GM23338 (cell line): ENCODE measurements at regions not wholly inside any gene's neighbourhood (a gene's known extent, or its start where the extent isn't known, plus 50 kb on each side); places are given as distances from the start of the nearest gene placed in this dataset.

Experiments
- ATAC-seq: fragments of 200-7000 bp; cut with Tn5 transposase; 3 replicates; pipeline ENCODE4 v1.9.1; 2020
- DNase-seq: peaks from one replicate; pipeline ENCODE4 v3.0.0-alpha.2; 2015; ENCODE audit warnings: low spot score
- H2AFZ ChIP-seq: fragments of 200-600 bp; sonication (generic); 2 replicates; pipeline ENCODE4 v1.8.0; 2016; ENCODE audit warnings: antibody characterized with exemption, mild to moderate bottlenecking, moderate library complexity
- H3F3A ChIP-seq: fragments of 200-600 bp; sonication (generic); replicated peaks from 2 replicates; pipeline ENCODE4 v1.8.0; 2017; ENCODE audit warnings: antibody characterized with exemption, mixed run types, low read depth
- H3K27ac ChIP-seq: fragments of 200-600 bp; sonication (generic); 2 replicates; pipeline ENCODE4 v1.6.1; 2016; ENCODE audit warnings: low read depth
- H3K27me3 ChIP-seq: fragments of 200-600 bp; sonication (generic); 2 replicates; pipeline ENCODE4 v1.8.0; 2016; ENCODE audit warnings: mild to moderate bottlenecking, mixed run types, moderate library complexity; ENCODE audit not compliant: insufficient read depth
- H3K36me3 ChIP-seq: fragments of 200-600 bp; sonication (generic); 2 replicates; pipeline ENCODE4 v1.8.0; 2016; ENCODE audit warnings: mild to moderate bottlenecking; ENCODE audit not compliant: insufficient read depth
- H3K4me1 ChIP-seq: fragments of 200-600 bp; sonication (generic); 2 replicates; pipeline ENCODE4 v1.8.0; 2016; ENCODE audit warnings: mild to moderate bottlenecking, moderate library complexity; ENCODE audit not compliant: insufficient read depth
- H3K4me2 ChIP-seq: fragments of 200-600 bp; sonication (generic); 2 replicates; pipeline ENCODE4 v1.7.1; 2017; ENCODE audit warnings: mixed run types
- H3K4me3 ChIP-seq: fragments of 200-600 bp; sonication (generic); 2 replicates; pipeline ENCODE4 v1.6.1; 2016; ENCODE audit warnings: mixed run types
- H3K79me2 ChIP-seq: fragments of 200-600 bp; sonication (generic); replicated peaks from 2 replicates; pipeline ENCODE4 v1.8.0; 2017; ENCODE audit warnings: mild to moderate bottlenecking; ENCODE audit not compliant: insufficient read depth
- H3K9me2 ChIP-seq: fragments of 200-600 bp; sonication (generic); 2 replicates; pipeline ENCODE4 v1.8.0; 2017; ENCODE audit not compliant: insufficient read depth
- H4K20me1 ChIP-seq: fragments of 200-600 bp; sonication (generic); replicated peaks from 2 replicates; pipeline ENCODE4 v1.8.0; 2017; ENCODE audit warnings: mild to moderate bottlenecking; ENCODE audit not compliant: insufficient read depth
- H3K27ac Mint-ChIP-seq: 2 replicates; pipeline ENCODE4 v1.8.0; 2020; ENCODE audit warnings: inconsistent platforms, mild to moderate bottlenecking, moderate library complexity, mixed read lengths
- H3K27me3 Mint-ChIP-seq: 3 replicates; pipeline ENCODE4 v1.8.0; 2022; ENCODE audit warnings: low read depth, mild to moderate bottlenecking, moderate library complexity, mixed read lengths, inconsistent platforms; ENCODE audit not compliant: insufficient read depth, poor library complexity
- H3K36me3 Mint-ChIP-seq: 3 replicates; pipeline ENCODE4 v1.8.0; 2021; ENCODE audit warnings: low read depth, mild to moderate bottlenecking, inconsistent platforms, moderate library complexity, mixed read lengths
- H3K4me1 Mint-ChIP-seq: 3 replicates; pipeline ENCODE4 v1.8.0; 2020; ENCODE audit warnings: mild to moderate bottlenecking, inconsistent platforms, mixed read lengths
- H3K4me3 Mint-ChIP-seq: 3 replicates; pipeline ENCODE4 v1.8.0; 2021; ENCODE audit warnings: moderate library complexity, mild to moderate bottlenecking, inconsistent platforms, mixed read lengths
- H3K9me3 Mint-ChIP-seq: 3 replicates; pipeline ENCODE4 v1.8.0; 2020; ENCODE audit warnings: moderate library complexity, mild to moderate bottlenecking, inconsistent platforms, mixed read lengths
- CREB1 ChIP-seq: fragments of 250-450 bp; sonication (Bioruptor Pico); IDR thresholded peaks from 2 replicates; pipeline ENCODE4 v1.5.0; 2020; ENCODE audit warnings: low read depth, mild to moderate bottlenecking, moderate library complexity
- CTCF ChIP-seq, 2 experiments: fragments of 200-600 bp in 1 of 2; sonication (generic) in 1 of 2; conservative IDR thresholded peaks; 2 replicates each; pipeline versions ENCODE4 v1.5.1 to v1.6.1; 2016 to 2017; ENCODE audit warnings: antibody characterized with exemption in 2 of 2, low read depth in 2 of 2, mild to moderate bottlenecking in 2 of 2, moderate library complexity in 1 of 2
- ETS1 ChIP-seq: IDR thresholded peaks from 2 replicates; pipeline ENCODE4 v1.6.1; 2016; ENCODE audit warnings: antibody characterized with exemption
- EZH2 ChIP-seq: fragments of 200-600 bp; sonication (generic); IDR thresholded peaks from one replicate; pipeline ENCODE4 v1.8.0; 2017; ENCODE audit warnings: antibody characterized with exemption, mild to moderate bottlenecking, low read depth; ENCODE audit not compliant: unreplicated experiment
- EZH2phosphoT487 ChIP-seq: fragments of 200-600 bp; sonication (generic); IDR thresholded peaks from one replicate; pipeline ENCODE4 v1.8.1; 2018; ENCODE audit warnings: antibody characterized with exemption; ENCODE audit not compliant: unreplicated experiment
- JUNB ChIP-seq: IDR thresholded peaks from one replicate; pipeline ENCODE4 v1.6.1; 2016; ENCODE audit warnings: antibody characterized with exemption; ENCODE audit not compliant: unreplicated experiment
- NANOG ChIP-seq: IDR thresholded peaks from 2 replicates; pipeline ENCODE4 v1.6.1; 2016; ENCODE audit warnings: antibody characterized with exemption, borderline replicate concordance
- POLR2AphosphoS5 ChIP-seq: IDR thresholded peaks from 2 replicates; pipeline ENCODE4 v1.6.1; 2016; ENCODE audit warnings: antibody characterized with exemption, low read depth
- STAT1 ChIP-seq: IDR thresholded peaks from one replicate; pipeline ENCODE4 v1.6.1; 2016; ENCODE audit warnings: antibody characterized with exemption; ENCODE audit not compliant: unreplicated experiment
- ZNF114 ChIP-seq: fragments of 250-450 bp; sonication (Bioruptor Pico); IDR thresholded peaks from 2 replicates; pipeline ENCODE4 v1.5.0; 2020; ENCODE audit warnings: mild to moderate bottlenecking, moderate library complexity
- ZNF331 ChIP-seq: fragments of 250-450 bp; sonication (Bioruptor Pico); IDR thresholded peaks from 2 replicates; pipeline ENCODE4 v1.5.0; 2020; ENCODE audit warnings: low read depth, mild to moderate bottlenecking, moderate library complexity
- TF ChIP-seq, protein P1 (sequence below): IDR thresholded peaks from one replicate; pipeline ENCODE4 v1.6.1; 2018; ENCODE audit warnings: antibody characterized with exemption; ENCODE audit not compliant: unreplicated experiment
- TF ChIP-seq, protein P2 (sequence below): fragments of 250-450 bp; sonication (Bioruptor Pico); IDR thresholded peaks from 2 replicates; pipeline ENCODE4 v1.5.0; 2020; ENCODE audit warnings: mild to moderate bottlenecking, moderate library complexity

DNA sequence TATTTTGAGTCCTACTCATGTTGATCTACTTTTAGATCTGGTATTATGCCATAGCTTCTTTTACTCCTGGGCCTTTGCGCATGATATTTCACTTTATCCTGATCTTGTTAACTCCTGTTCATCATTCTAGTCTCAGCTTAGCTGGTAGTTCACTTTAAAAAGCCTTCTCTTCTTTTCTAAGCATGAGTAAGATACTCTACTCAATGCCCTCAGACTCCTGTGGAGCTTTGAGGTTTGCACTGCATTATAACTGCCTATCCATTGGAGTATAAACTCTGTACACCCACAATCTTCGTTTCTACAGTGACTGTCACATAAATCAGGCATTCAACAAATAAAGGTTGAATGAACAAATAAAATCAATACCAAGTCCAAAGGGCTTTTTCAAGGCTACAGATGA lies 357.9 kb upstream of the KCNH8 start:
- Histone ChIP-seq H3K36me3 (no peaks in the 10 kb centered on the region), H3F3A (no peaks in the 10 kb centered on the region), H3K4me2 (no peak overlapping the region), H3K27me3 (no peaks in the 10 kb centered on the region), H3K9me2 (0 out of 2 replicates have a peak, but pooled peaks cover 6% of the 10 kb centered on the region), H3K4me1 (no peaks in the 10 kb centered on the region), H3K4me3 (no peak overlapping the region), H2AFZ (0 out of 2 replicates have a peak overlapping the region, but pooled peaks have one; percentile 10), H3K27ac (no peak overlapping the region), H3K79me2 (no peaks in the 10 kb centered on the region), H4K20me1 (no peaks in the 10 kb centered on the region)
- no peaks in the 10 kb centered on the region for H3K4me1 Mint-ChIP-seq
- TF ChIP-seq ZNF331 (CRISPR knock-in tag) (no peak), EZH2 (no peak), NANOG (no peak), ZNF114 (CRISPR knock-in tag) (no peak), STAT1 (no peak), EZH2phosphoT487 (no peak), CTCF (conservative IDR thresholded peaks at IDR 0.05; ENCODE audit: low read depth in 2 of 2) (no peak), CREB1 (CRISPR knock-in tag) (no peak), ETS1 (no peak), JUNB (no peak), POLR2AphosphoS5 (no peak)
- TF ChIP-seq, protein P1, sequence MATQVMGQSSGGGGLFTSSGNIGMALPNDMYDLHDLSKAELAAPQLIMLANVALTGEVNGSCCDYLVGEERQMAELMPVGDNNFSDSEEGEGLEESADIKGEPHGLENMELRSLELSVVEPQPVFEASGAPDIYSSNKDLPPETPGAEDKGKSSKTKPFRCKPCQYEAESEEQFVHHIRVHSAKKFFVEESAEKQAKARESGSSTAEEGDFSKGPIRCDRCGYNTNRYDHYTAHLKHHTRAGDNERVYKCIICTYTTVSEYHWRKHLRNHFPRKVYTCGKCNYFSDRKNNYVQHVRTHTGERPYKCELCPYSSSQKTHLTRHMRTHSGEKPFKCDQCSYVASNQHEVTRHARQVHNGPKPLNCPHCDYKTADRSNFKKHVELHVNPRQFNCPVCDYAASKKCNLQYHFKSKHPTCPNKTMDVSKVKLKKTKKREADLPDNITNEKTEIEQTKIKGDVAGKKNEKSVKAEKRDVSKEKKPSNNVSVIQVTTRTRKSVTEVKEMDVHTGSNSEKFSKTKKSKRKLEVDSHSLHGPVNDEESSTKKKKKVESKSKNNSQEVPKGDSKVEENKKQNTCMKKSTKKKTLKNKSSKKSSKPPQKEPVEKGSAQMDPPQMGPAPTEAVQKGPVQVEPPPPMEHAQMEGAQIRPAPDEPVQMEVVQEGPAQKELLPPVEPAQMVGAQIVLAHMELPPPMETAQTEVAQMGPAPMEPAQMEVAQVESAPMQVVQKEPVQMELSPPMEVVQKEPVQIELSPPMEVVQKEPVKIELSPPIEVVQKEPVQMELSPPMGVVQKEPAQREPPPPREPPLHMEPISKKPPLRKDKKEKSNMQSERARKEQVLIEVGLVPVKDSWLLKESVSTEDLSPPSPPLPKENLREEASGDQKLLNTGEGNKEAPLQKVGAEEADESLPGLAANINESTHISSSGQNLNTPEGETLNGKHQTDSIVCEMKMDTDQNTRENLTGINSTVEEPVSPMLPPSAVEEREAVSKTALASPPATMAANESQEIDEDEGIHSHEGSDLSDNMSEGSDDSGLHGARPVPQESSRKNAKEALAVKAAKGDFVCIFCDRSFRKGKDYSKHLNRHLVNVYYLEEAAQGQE = no peak
- TF ChIP-seq, protein P2, sequence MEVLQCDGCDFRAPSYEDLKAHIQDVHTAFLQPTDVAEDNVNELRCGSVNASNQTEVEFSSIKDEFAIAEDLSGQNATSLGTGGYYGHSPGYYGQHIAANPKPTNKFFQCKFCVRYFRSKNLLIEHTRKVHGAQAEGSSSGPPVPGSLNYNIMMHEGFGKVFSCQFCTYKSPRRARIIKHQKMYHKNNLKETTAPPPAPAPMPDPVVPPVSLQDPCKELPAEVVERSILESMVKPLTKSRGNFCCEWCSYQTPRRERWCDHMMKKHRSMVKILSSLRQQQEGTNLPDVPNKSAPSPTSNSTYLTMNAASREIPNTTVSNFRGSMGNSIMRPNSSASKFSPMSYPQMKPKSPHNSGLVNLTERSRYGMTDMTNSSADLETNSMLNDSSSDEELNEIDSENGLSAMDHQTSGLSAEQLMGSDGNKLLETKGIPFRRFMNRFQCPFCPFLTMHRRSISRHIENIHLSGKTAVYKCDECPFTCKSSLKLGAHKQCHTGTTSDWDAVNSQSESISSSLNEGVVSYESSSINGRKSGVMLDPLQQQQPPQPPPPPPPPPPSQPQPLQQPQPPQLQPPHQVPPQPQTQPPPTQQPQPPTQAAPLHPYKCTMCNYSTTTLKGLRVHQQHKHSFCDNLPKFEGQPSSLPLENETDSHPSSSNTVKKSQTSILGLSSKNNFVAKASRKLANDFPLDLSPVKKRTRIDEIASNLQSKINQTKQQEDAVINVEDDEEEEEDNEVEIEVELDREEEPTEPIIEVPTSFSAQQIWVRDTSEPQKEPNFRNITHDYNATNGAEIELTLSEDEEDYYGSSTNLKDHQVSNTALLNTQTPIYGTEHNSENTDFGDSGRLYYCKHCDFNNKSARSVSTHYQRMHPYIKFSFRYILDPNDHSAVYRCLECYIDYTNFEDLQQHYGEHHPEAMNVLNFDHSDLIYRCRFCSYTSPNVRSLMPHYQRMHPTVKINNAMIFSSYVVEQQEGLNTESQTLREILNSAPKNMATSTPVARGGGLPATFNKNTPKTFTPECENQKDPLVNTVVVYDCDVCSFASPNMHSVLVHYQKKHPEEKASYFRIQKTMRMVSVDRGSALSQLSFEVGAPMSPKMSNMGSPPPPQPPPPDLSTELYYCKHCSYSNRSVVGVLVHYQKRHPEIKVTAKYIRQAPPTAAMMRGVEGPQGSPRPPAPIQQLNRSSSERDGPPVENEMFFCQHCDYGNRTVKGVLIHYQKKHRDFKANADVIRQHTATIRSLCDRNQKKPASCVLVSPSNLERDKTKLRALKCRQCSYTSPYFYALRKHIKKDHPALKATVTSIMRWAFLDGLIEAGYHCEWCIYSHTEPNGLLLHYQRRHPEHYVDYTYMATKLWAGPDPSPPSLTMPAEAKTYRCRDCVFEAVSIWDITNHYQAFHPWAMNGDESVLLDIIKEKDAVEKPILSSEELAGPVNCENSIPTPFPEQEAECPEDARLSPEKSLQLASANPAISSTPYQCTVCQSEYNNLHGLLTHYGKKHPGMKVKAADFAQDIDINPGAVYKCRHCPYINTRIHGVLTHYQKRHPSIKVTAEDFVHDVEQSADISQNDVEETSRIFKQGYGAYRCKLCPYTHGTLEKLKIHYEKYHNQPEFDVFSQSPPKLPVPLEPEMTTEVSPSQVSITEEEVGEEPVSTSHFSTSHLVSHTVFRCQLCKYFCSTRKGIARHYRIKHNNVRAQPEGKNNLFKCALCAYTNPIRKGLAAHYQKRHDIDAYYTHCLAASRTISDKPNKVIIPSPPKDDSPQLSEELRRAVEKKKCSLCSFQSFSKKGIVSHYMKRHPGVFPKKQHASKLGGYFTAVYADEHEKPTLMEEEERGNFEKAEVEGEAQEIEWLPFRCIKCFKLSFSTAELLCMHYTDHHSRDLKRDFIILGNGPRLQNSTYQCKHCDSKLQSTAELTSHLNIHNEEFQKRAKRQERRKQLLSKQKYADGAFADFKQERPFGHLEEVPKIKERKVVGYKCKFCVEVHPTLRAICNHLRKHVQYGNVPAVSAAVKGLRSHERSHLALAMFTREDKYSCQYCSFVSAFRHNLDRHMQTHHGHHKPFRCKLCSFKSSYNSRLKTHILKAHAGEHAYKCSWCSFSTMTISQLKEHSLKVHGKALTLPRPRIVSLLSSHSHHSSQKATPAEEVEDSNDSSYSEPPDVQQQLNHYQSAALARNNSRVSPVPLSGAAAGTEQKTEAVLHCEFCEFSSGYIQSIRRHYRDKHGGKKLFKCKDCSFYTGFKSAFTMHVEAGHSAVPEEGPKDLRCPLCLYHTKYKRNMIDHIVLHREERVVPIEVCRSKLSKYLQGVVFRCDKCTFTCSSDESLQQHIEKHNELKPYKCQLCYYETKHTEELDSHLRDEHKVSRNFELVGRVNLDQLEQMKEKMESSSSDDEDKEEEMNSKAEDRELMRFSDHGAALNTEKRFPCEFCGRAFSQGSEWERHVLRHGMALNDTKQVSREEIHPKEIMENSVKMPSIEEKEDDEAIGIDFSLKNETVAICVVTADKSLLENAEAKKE (CRISPR knock-in tag) = no peak
- H3K27me3 Mint-ChIP-seq = peaks cover 2% of the 10 kb centered on the region
- H3K36me3 Mint-ChIP-seq = no peaks in the 10 kb centered on the region
- DNase-seq = no peak
- no peaks in the 10 kb centered on the region; the same call in 2 of the 3 replicates for H3K9me3 Mint-ChIP-seq
- no peak overlapping the region for H3K27ac Mint-ChIP-seq
- no peak overlapping the region for H3K4me3 Mint-ChIP-seq
- no peak for ATAC-seq
